ENCODE measurements at regions not wholly inside any gene's neighbourhood (a gene's known extent, or its start where the extent isn't known, plus 50 kb on each side); places are given as distances from the start of the nearest gene placed in this dataset.

- DNase-seq (ENCODE audit: low read depth), result no peak
Observed at GRCh38 chr6:169907419-169908115, 156.1 kb downstream of the ERMARD start.

- DNase-seq (ENCODE audit: low read depth), result no peak
Observed at GRCh38 chr6:169906688-169907418, 155.4 kb downstream of the ERMARD start.

GRCh38 chr6:169906004-169906687, 154.7 kb downstream of the ERMARD start:
- no peak for DNase-seq (ENCODE audit: low read depth)

GRCh38 chr6:169905041-169905807, 153.8 kb downstream of the ERMARD start:
- DNase-seq (ENCODE audit: low read depth), result no peak

GRCh38 chr6:169904051-169904922, 152.9 kb downstream of the ERMARD start:
- DNase-seq (ENCODE audit: low read depth), result no peak

- DNase-seq (ENCODE audit: low read depth), result no peak
Observed at GRCh38 chr6:169903122-169903521, 151.7 kb downstream of the ERMARD start.

- DNase-seq (ENCODE audit: low read depth), result no peak
Observed at GRCh38 chr6:169902604-169903003, 151.2 kb downstream of the ERMARD start.

GRCh38 chr6:169902070-169902469, 150.6 kb downstream of the ERMARD start:
- no peak for DNase-seq (ENCODE audit: low read depth)

- no peak for DNase-seq (ENCODE audit: low read depth)
Observed at GRCh38 chr6:169899481-169900145, 148.2 kb downstream of the ERMARD start.

GRCh38 chr6:169898788-169899480, 147.5 kb downstream of the ERMARD start:
- no peak for DNase-seq (ENCODE audit: low read depth)

- no peak for DNase-seq (ENCODE audit: low read depth)
Observed at GRCh38 chr6:169897601-169898358, 146.4 kb downstream of the ERMARD start.

GRCh38 chr6:169896826-169897456, 145.5 kb downstream of the ERMARD start:
- DNase-seq (ENCODE audit: low read depth), result no peak

GRCh38 chr6:169895926-169896761, 144.7 kb downstream of the ERMARD start:
- DNase-seq (ENCODE audit: low read depth), result no peak

- DNase-seq (ENCODE audit: low read depth), result no peak
Observed at GRCh38 chr6:169895000-169895759, 143.8 kb downstream of the ERMARD start.

- DNase-seq (ENCODE audit: low read depth), result no peak
Observed at GRCh38 chr6:169894377-169894960, 143.0 kb downstream of the ERMARD start.

GRCh38 chr6:169893624-169894023, 142.2 kb downstream of the ERMARD start:
- DNase-seq (ENCODE audit: low read depth), result no peak

GRCh38 chr6:169891846-169892245, 140.4 kb downstream of the ERMARD start:
- no peak for DNase-seq (ENCODE audit: low read depth)
